H9 (cell line): ENCODE measurements at regions not wholly inside any gene's neighbourhood (a gene's known extent, or its start where the extent isn't known, plus 50 kb on each side); places are given as distances from the start of the nearest gene placed in this dataset.

ENCODE experiments used
- DNase-seq: peaks from one replicate; pipeline ENCODE4 v3.0.0-alpha.2; 2017
- H2AFZ ChIP-seq: one replicate; pipeline ENCODE4 v1.6.1; 2013; ENCODE audit warnings: mild to moderate bottlenecking, low read length, control low read depth, moderate library complexity
- H2AK5ac ChIP-seq: 2 replicates; pipeline ENCODE4 v1.6.1; 2013; ENCODE audit warnings: low read length, control low read depth, mixed read lengths; ENCODE audit not compliant: insufficient read length
- H2BK120ac ChIP-seq: one replicate; pipeline ENCODE4 v1.6.1; 2013; ENCODE audit warnings: low read depth, mild to moderate bottlenecking, low read length, control low read depth, inconsistent platforms; ENCODE audit not compliant: poor library complexity, severe bottlenecking
- H2BK12ac ChIP-seq: 2 replicates; pipeline ENCODE4 v1.6.1; 2013; ENCODE audit warnings: low read length, control low read depth, mixed read lengths, low read depth; ENCODE audit not compliant: insufficient read length
- H2BK15ac ChIP-seq: 2 replicates; pipeline ENCODE4 v1.6.1; 2013; ENCODE audit warnings: low read depth, low read length, control low read depth
- H2BK20ac ChIP-seq: one replicate; pipeline ENCODE4 v1.6.1; 2013; ENCODE audit warnings: low read depth, mild to moderate bottlenecking, low read length, control low read depth, inconsistent platforms; ENCODE audit not compliant: poor library complexity, severe bottlenecking
- H2BK5ac ChIP-seq: 2 replicates; pipeline ENCODE4 v1.6.1; 2013; ENCODE audit warnings: low read length, control low read depth, mixed read lengths; ENCODE audit not compliant: insufficient read length
- H3K14ac ChIP-seq: 2 replicates; pipeline ENCODE4 v1.6.1; 2013; ENCODE audit warnings: low read length, control low read depth; ENCODE audit not compliant: insufficient read depth
- H3K18ac ChIP-seq: 2 replicates; pipeline ENCODE4 v1.6.1; 2013; ENCODE audit warnings: low read depth, mild to moderate bottlenecking, mixed read lengths, low read length, control low read depth; ENCODE audit not compliant: insufficient read length
- H3K23ac ChIP-seq: 2 replicates; pipeline ENCODE4 v1.6.1; 2013; ENCODE audit warnings: low read length, control low read depth, mixed read lengths, low read depth; ENCODE audit not compliant: insufficient read length
- H3K23me2 ChIP-seq: 2 replicates; pipeline ENCODE4 v1.6.1; 2013; ENCODE audit warnings: low read depth, mild to moderate bottlenecking, mixed read lengths, low read length, control low read depth; ENCODE audit not compliant: insufficient read length, poor library complexity, severe bottlenecking
- H3K27ac ChIP-seq: 2 replicates; pipeline ENCODE4 v1.5.1; 2013; ENCODE audit warnings: low read length, control low read depth, mixed read lengths, low read depth; ENCODE audit not compliant: insufficient read length
- H3K27me3 ChIP-seq: 2 replicates; pipeline ENCODE4 v1.6.1; 2013; ENCODE audit warnings: low read length, control low read depth, inconsistent platforms; ENCODE audit not compliant: insufficient read depth
- H3K4ac ChIP-seq: 2 replicates; pipeline ENCODE4 v1.6.1; 2013; ENCODE audit warnings: low read depth, mild to moderate bottlenecking, control low read depth, inconsistent platforms, low read length, moderate library complexity
- H3K4me1 ChIP-seq: 2 replicates; pipeline ENCODE4 v1.6.1; 2013; ENCODE audit warnings: low read length, control low read depth, inconsistent platforms; ENCODE audit not compliant: insufficient read depth
- H3K4me2 ChIP-seq: 2 replicates; pipeline ENCODE4 v1.6.1; 2013; ENCODE audit warnings: low read length, control low read depth, mixed read lengths; ENCODE audit not compliant: insufficient read length, insufficient read depth
- H3K56ac ChIP-seq: 2 replicates; pipeline ENCODE4 v1.6.1; 2013; ENCODE audit warnings: low read depth, mild to moderate bottlenecking, mixed read lengths, low read length, control low read depth; ENCODE audit not compliant: insufficient read length
- H3K79me1 ChIP-seq: 2 replicates; pipeline ENCODE4 v1.6.1; 2013; ENCODE audit warnings: low read depth, mild to moderate bottlenecking, moderate library complexity, low read length, control low read depth, inconsistent platforms; ENCODE audit not compliant: insufficient read depth, poor library complexity, severe bottlenecking
- H3K79me2 ChIP-seq: 2 replicates; pipeline ENCODE4 v1.6.1; 2013; ENCODE audit warnings: low read length, control low read depth, inconsistent platforms; ENCODE audit not compliant: insufficient read depth
- H3K9ac ChIP-seq: 2 replicates; pipeline ENCODE4 v1.6.1; 2013; ENCODE audit warnings: low read length, control low read depth, mixed read lengths; ENCODE audit not compliant: insufficient read length; ENCODE audit errors: extremely low read depth
- H3K9me3 ChIP-seq: one replicate; pipeline ENCODE4 v1.6.1; 2013; ENCODE audit warnings: low read depth, low read length, inconsistent platforms; ENCODE audit not compliant: control insufficient read depth
- H3T11ph ChIP-seq: one replicate; pipeline ENCODE4 v1.6.1; 2013; ENCODE audit warnings: mild to moderate bottlenecking, low read length, control low read depth, inconsistent platforms
- H4K20me1 ChIP-seq: one replicate; pipeline ENCODE4 v1.6.1; 2013; ENCODE audit not compliant: control insufficient read depth, insufficient read length, insufficient read depth
- H4K5ac ChIP-seq: 2 replicates; pipeline ENCODE4 v1.6.1; 2013; ENCODE audit warnings: low read depth, mild to moderate bottlenecking, mixed read lengths, low read length, control low read depth; ENCODE audit not compliant: insufficient read length
- H4K8ac ChIP-seq: replicated peaks from 2 replicates; pipeline ENCODE4 v1.6.1; 2013; ENCODE audit warnings: low read length, control low read depth, mixed read lengths, low read depth; ENCODE audit not compliant: insufficient read length
- H4K91ac ChIP-seq: 2 replicates; pipeline ENCODE4 v1.6.1; 2013; ENCODE audit warnings: low read depth, mild to moderate bottlenecking, moderate library complexity, mixed read lengths, low read length, control low read depth; ENCODE audit not compliant: insufficient read length
- H3K27ac Mint-ChIP-seq, 3 experiments: 2 replicates in 2 of 3; 3 replicates in 1 of 3; pipeline ENCODE4 v1.8.0; 2020 to 2021; ENCODE audit warnings: mixed read lengths in 3 of 3, mild to moderate bottlenecking in 1 of 3, moderate library complexity in 1 of 3
- H3K27me3 Mint-ChIP-seq: 2 replicates; pipeline ENCODE4 v1.8.0; 2021; ENCODE audit warnings: low read depth, mild to moderate bottlenecking, moderate library complexity, mixed read lengths
- H3K36me3 Mint-ChIP-seq, 3 experiments: 2 replicates in 2 of 3; 3 replicates in 1 of 3; pipeline ENCODE4 v1.8.0; 2020 to 2021; ENCODE audit warnings: low read depth in 3 of 3, mixed read lengths in 3 of 3; ENCODE audit not compliant: insufficient read depth in 1 of 3
- H3K4me1 Mint-ChIP-seq, 2 experiments: 2 replicates each; pipeline ENCODE4 v1.8.0; 2020; ENCODE audit warnings: mixed read lengths in 2 of 2
- H3K4me3 Mint-ChIP-seq, 2 experiments: 2 replicates in 1 of 2; 3 replicates in 1 of 2; pipeline ENCODE4 v1.8.0; 2020 to 2021; ENCODE audit warnings: mild to moderate bottlenecking in 2 of 2, mixed read lengths in 2 of 2, moderate library complexity in 1 of 2
- H3K9me3 Mint-ChIP-seq, 2 experiments: 2 replicates in 1 of 2; 3 replicates in 1 of 2; pipeline ENCODE4 v1.8.0; 2020; ENCODE audit warnings: mild to moderate bottlenecking in 2 of 2, mixed read lengths in 2 of 2, moderate library complexity in 1 of 2
- WGBS: extraction: QIAGEN DNeasy Blood & Tissue Kit; methylation state at CpG from one replicate; pipeline ENCODE4 v1.1.7; 2013; ENCODE audit warnings: missing lambda C conversion rate, low lambda C conversion rate, mixed read lengths; ENCODE audit not compliant: insufficient read length; ENCODE audit errors: extremely low coverage; 5-methylcytosine and 5-hydroxymethylcytosine counted together
- TF ChIP-seq, protein P1 (sequence below): fragments of 200-600 bp; sonication (generic); conservative IDR thresholded peaks from 3 replicates; pipeline ENCODE4 v1.8.0; 2021; ENCODE audit warnings: antibody characterized with exemption, mild to moderate bottlenecking

DNA sequence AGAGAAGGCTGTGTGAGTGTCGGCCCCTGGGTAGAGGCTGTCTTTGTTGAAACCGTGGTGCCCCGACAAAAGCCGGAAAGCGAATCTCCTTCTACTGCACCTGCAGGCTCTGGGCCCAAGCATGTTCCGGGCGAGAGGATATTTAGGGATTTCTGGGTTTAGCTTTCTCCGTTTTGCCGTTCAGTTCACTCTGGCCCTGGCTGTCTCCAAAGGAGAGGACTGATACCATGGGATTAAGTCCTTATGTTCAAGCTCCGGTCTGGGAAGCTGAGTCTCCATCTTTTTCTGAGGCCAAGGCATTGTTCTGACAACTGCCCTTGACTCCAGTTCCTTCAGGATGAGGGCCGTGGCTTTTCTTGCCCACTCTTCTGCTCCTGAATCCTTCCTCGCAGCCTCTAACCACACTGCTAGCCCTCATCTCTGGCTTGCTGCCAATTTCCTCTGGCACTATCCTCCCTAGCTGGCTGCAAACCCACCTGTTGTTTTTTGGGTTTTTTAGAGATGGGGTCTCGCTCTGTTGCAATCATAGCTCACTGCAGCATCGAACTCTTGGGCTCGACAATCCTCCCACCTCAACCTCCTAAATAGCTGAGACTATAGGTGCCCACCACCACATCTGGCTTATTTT is 206.8 kb downstream of the SKIDA1 start:
- no peak overlapping the region for H4K5ac ChIP-seq
- H3K4me1 Mint-ChIP-seq = peaks cover 40 to 46% of the 10 kb centered on the region in 2 experiments
- no peaks in the 10 kb centered on the region for H3K27me3 Mint-ChIP-seq
- no peak overlapping the region for H3K18ac ChIP-seq
- H2AFZ ChIP-seq = no peak overlapping the region
- no peak overlapping the region for H2BK12ac ChIP-seq
- peaks cover 0 to 4% (median 0%) of the 10 kb centered on the region in 3 experiments; a peak in 2 of 7 replicates for H3K36me3 Mint-ChIP-seq
- DNase-seq = no peak
- no peak overlapping the region for H4K8ac ChIP-seq
- no CpG with 5 or more reads among the region's 15 CpGs for WGBS
- no peak overlapping the region for H3K4ac ChIP-seq
- H2BK20ac ChIP-seq = no peak overlapping the region
- no peak overlapping the region for H3K14ac ChIP-seq
- H3K27me3 ChIP-seq = no peaks in the 10 kb centered on the region
- H2BK5ac ChIP-seq = no peak overlapping the region
- H3K4me2 ChIP-seq = no peak overlapping the region
- no peak overlapping the region for H2BK15ac ChIP-seq
- peaks cover 5% of the 10 kb centered on the region; the same call in 1 of the 2 replicates for H3K4me1 ChIP-seq
- H4K91ac ChIP-seq = no peak overlapping the region
- H4K20me1 ChIP-seq = no peaks in the 10 kb centered on the region
- no peak overlapping the region for H3T11ph ChIP-seq
- H3K27ac ChIP-seq = no peak overlapping the region
- TF ChIP-seq, protein P1, sequence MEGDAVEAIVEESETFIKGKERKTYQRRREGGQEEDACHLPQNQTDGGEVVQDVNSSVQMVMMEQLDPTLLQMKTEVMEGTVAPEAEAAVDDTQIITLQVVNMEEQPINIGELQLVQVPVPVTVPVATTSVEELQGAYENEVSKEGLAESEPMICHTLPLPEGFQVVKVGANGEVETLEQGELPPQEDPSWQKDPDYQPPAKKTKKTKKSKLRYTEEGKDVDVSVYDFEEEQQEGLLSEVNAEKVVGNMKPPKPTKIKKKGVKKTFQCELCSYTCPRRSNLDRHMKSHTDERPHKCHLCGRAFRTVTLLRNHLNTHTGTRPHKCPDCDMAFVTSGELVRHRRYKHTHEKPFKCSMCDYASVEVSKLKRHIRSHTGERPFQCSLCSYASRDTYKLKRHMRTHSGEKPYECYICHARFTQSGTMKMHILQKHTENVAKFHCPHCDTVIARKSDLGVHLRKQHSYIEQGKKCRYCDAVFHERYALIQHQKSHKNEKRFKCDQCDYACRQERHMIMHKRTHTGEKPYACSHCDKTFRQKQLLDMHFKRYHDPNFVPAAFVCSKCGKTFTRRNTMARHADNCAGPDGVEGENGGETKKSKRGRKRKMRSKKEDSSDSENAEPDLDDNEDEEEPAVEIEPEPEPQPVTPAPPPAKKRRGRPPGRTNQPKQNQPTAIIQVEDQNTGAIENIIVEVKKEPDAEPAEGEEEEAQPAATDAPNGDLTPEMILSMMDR = no peak
- H2AK5ac ChIP-seq = no peak overlapping the region
- H3K9ac ChIP-seq = no peak overlapping the region
- peaks cover 0 to 4% of the 10 kb centered on the region in 2 experiments; a peak in 2 of 5 replicates for H3K9me3 Mint-ChIP-seq
- H3K4me3 Mint-ChIP-seq = no peak overlapping the region
- no peaks in the 10 kb centered on the region for H3K23me2 ChIP-seq
- no peak overlapping the region for H2BK120ac ChIP-seq
- H3K27ac Mint-ChIP-seq = peak overlapping the region in 2 of 3 experiments; percentile 58 to 87; a peak in 3 of 7 replicates
- H3K79me1 ChIP-seq = no peaks in the 10 kb centered on the region
- H3K23ac ChIP-seq = no peak overlapping the region
- no peaks in the 10 kb centered on the region for H3K79me2 ChIP-seq
- no peaks in the 10 kb centered on the region for H3K9me3 ChIP-seq
- H3K56ac ChIP-seq = no peak overlapping the region
